D721Med (cell line): ENCODE measurements at regions not wholly inside any gene's neighbourhood (a gene's known extent, or its start where the extent isn't known, plus 50 kb on each side); places are given as distances from the start of the nearest gene placed in this dataset.

ENCODE experiments used
- DNase-seq: peaks from one replicate; pipeline ENCODE4 v3.0.0; 2011; ENCODE audit warnings: low spot score; ENCODE audit not compliant: insufficient read length
- FAIRE-seq: peaks from 2 replicates; lab custom pipeline; 2011; peaks lifted over from hg19 to GRCh38; lab: Jason Lieb, UNC
- CTCF ChIP-seq: IDR thresholded peaks from 2 replicates; pipeline ENCODE4 v1.5.1; 2012; ENCODE audit warnings: mild to moderate bottlenecking, control low read depth; ENCODE audit not compliant: insufficient read depth; ENCODE audit errors: missing control alignments

GRCh38 chr2:144206019-144206418 is 313.9 kb downstream of the ZEB2 start:
- FAIRE-seq (no peak), DNase-seq (no peak)
- no peak for TF ChIP-seq CTCF

- no peak for TF ChIP-seq CTCF
- no peak for DNase-seq
- FAIRE-seq, result no peak
Observed at GRCh38 chr2:144201868-144202468, 318.0 kb downstream of the ZEB2 start.

- no peak for TF ChIP-seq CTCF
- FAIRE-seq (no peak), DNase-seq (no peak)
Observed at GRCh38 chr2:144201126-144201525, 318.8 kb downstream of the ZEB2 start.

GRCh38 chr2:144198116-144198515 is 321.8 kb downstream of the ZEB2 start:
- no peak for FAIRE-seq
- TF ChIP-seq CTCF, result no peak

GRCh38 chr2:144194326-144195071 is 325.4 kb downstream of the ZEB2 start:
- DNase-seq (no peak), FAIRE-seq (no peak)
- no peak for TF ChIP-seq CTCF

More at GRCh38 chr2:144198116-144198515, 321.8 kb downstream of the ZEB2 start:
- DNase-seq, result no peak

GRCh38 chr2:144190908-144191605 is 328.9 kb downstream of the ZEB2 start:
- DNase-seq, result no peak
- FAIRE-seq, result no peak
- no peak for TF ChIP-seq CTCF

- no peak for TF ChIP-seq CTCF
- FAIRE-seq (no peak), DNase-seq (no peak)
Observed at GRCh38 chr2:144183727-144184126, 336.2 kb downstream of the ZEB2 start.
